ENCODE measurements at regions not wholly inside any gene's neighbourhood (a gene's known extent, or its start where the extent isn't known, plus 50 kb on each side); places are given as distances from the start of the nearest gene placed in this dataset.

DNA sequence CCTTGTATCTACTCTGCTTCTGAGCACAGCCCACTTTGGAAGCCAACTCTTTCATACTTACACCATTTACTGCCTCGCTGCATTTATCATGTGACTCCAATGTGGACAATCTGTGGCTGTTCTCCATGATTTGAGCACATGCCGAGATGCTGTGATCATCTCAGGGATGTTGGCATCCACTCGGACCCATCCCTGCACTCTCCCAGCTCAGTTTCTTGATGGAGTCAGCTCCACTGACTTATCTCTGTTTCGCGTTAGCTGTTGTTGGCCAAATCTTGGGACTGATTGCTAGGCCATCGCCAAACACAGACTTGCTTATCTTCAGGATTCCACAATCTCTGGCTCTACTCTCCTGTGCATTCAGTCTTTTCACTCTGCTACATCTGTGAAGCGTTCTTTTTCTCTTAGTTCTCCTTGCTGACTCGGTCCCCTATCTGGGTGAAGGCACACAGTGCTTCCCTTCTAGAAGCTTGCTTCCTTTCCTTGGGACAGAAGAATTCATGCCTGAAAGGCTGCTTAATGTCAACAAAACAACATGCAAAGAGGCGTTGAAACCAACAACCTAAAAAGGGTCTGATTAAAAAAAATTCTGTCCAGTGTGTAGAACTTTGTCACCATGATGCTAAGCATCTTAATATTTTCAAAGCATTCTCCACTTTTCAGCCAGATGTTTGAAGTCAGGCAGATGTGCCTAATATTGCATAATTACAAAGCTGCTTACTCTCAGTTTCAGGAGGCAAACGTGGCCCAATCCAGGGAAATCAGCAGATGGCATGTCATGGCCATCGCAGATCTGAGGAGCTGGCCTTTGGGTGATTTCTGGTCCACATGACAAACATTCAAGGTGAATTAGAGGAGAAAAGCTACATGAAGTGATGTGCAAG is 120.7 kb downstream of the NGF start:
- no peaks in the 10 kb centered on the region for H3K4me1 Mint-ChIP-seq (ENCODE audit: low read depth)
- H3K36me3 Mint-ChIP-seq (ENCODE audit: low read depth) = no peaks in the 10 kb centered on the region
- Histone ChIP-seq H3K27me3 (ENCODE audit: control insufficient read depth in 1 of 2, insufficient read depth in 2 of 2, low read length in 2 of 2) (peaks cover 0 to 2% of the 10 kb centered on the region in 2 experiments), H3K36me3 (ENCODE audit: insufficient read depth, low read length) (no peaks in the 10 kb centered on the region), H3K9me3 (ENCODE audit: control insufficient read depth in 1 of 2, insufficient read depth in 1 of 2, low read length in 2 of 2) (peaks cover 0 to 4% of the 10 kb centered on the region in 2 experiments), H3K27ac (ENCODE audit: low read depth in 1 of 2, low read length in 2 of 2) (no peak overlapping the region), H3K4me3 (ENCODE audit: low read length) (no peak overlapping the region), H3K4me1 (ENCODE audit: insufficient read depth, low read length) (no peaks in the 10 kb centered on the region)
- ATAC-seq (ENCODE audit: poor library complexity) (no peak), DNase-seq (no peak)
- POLR2A ChIA-PET = no interaction called here
- CTCF ChIA-PET = no interaction called here
- peaks cover 39% of the 10 kb centered on the region for H3K27me3 Mint-ChIP-seq
- TF ChIP-seq, protein P1, sequence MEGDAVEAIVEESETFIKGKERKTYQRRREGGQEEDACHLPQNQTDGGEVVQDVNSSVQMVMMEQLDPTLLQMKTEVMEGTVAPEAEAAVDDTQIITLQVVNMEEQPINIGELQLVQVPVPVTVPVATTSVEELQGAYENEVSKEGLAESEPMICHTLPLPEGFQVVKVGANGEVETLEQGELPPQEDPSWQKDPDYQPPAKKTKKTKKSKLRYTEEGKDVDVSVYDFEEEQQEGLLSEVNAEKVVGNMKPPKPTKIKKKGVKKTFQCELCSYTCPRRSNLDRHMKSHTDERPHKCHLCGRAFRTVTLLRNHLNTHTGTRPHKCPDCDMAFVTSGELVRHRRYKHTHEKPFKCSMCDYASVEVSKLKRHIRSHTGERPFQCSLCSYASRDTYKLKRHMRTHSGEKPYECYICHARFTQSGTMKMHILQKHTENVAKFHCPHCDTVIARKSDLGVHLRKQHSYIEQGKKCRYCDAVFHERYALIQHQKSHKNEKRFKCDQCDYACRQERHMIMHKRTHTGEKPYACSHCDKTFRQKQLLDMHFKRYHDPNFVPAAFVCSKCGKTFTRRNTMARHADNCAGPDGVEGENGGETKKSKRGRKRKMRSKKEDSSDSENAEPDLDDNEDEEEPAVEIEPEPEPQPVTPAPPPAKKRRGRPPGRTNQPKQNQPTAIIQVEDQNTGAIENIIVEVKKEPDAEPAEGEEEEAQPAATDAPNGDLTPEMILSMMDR (IDR thresholded peaks at IDR 0.05) = no peak
- no peak overlapping the region for H3K27ac Mint-ChIP-seq
- no peaks in the 10 kb centered on the region for H3K9me3 Mint-ChIP-seq
- intact Hi-C loops (cut with DNase I, micrococcal nuclease) = no loop called here
- no peak overlapping the region for H3K4me3 Mint-ChIP-seq

- ChIA-PET POLR2A (no interaction called here), CTCF (no interaction called here)
- no peak overlapping the region for H3K27ac ChIP-seq (ENCODE audit: low read depth in 1 of 2, low read length in 2 of 2)
- Mint-ChIP-seq H3K36me3 (ENCODE audit: low read depth) (no peaks in the 10 kb centered on the region), H3K4me3 (no peak overlapping the region), H3K4me1 (ENCODE audit: low read depth) (no peaks in the 10 kb centered on the region), H3K9me3 (no peaks in the 10 kb centered on the region), H3K27ac (no peak overlapping the region), H3K27me3 (peaks cover 31% of the 10 kb centered on the region)
- H3K4me3 ChIP-seq (ENCODE audit: low read length) = no peak overlapping the region
- H3K9me3 ChIP-seq (ENCODE audit: control insufficient read depth in 1 of 2, insufficient read depth in 1 of 2, low read length in 2 of 2) = peaks cover 0 to 5% of the 10 kb centered on the region in 2 experiments
- peaks cover 0 to 2% of the 10 kb centered on the region in 2 experiments for H3K27me3 ChIP-seq (ENCODE audit: control insufficient read depth in 1 of 2, insufficient read depth in 2 of 2, low read length in 2 of 2)
- TF ChIP-seq, protein P1 (IDR thresholded peaks at IDR 0.05) = no peak
- no peak for DNase-seq
- no peaks in the 10 kb centered on the region for H3K36me3 ChIP-seq (ENCODE audit: insufficient read depth, low read length)
- H3K4me1 ChIP-seq (ENCODE audit: insufficient read depth, low read length) = no peaks in the 10 kb centered on the region
- ATAC-seq (ENCODE audit: poor library complexity) = no peak
- intact Hi-C loops (cut with DNase I, micrococcal nuclease) = no loop called here
These were observed 122.1 kb downstream of the NGF start for GRCh38 chr1:115215703-115216521.

GRCh38 chr1:115215110-115215509 is 122.9 kb downstream of the NGF start:
- POLR2A ChIA-PET = no interaction called here
- H3K36me3 Mint-ChIP-seq (ENCODE audit: low read depth) = no peaks in the 10 kb centered on the region
- intact Hi-C loops (cut with DNase I, micrococcal nuclease) = no loop called here
- Histone ChIP-seq H3K27ac (ENCODE audit: low read depth in 1 of 2, low read length in 2 of 2) (no peak overlapping the region), H3K4me3 (ENCODE audit: low read length) (no peak overlapping the region), H3K9me3 (ENCODE audit: control insufficient read depth in 1 of 2, insufficient read depth in 1 of 2, low read length in 2 of 2) (peaks cover 0 to 3% of the 10 kb centered on the region in 2 experiments), H3K36me3 (ENCODE audit: insufficient read depth, low read length) (no peaks in the 10 kb centered on the region), H3K27me3 (ENCODE audit: control insufficient read depth in 1 of 2, insufficient read depth in 2 of 2, low read length in 2 of 2) (peaks cover 0 to 2% of the 10 kb centered on the region in 2 experiments), H3K4me1 (ENCODE audit: insufficient read depth, low read length) (no peaks in the 10 kb centered on the region)
- no peak for DNase-seq
- no peak overlapping the region for H3K27ac Mint-ChIP-seq
- CTCF ChIA-PET = no interaction called here
- H3K9me3 Mint-ChIP-seq = no peaks in the 10 kb centered on the region
- TF ChIP-seq, protein P1 (IDR thresholded peaks at IDR 0.05) = no peak
- no peak overlapping the region for H3K4me3 Mint-ChIP-seq
- no peaks in the 10 kb centered on the region for H3K4me1 Mint-ChIP-seq (ENCODE audit: low read depth)
- no peak for ATAC-seq (ENCODE audit: poor library complexity)
- peaks cover 24% of the 10 kb centered on the region for H3K27me3 Mint-ChIP-seq

Data from CD4-positive, alpha-beta T cell (primary cell).